ENCODE measurements at regions not wholly inside any gene's neighbourhood (a gene's known extent, or its start where the extent isn't known, plus 50 kb on each side); places are given as distances from the start of the nearest gene placed in this dataset.
"Not testable (repeated sequence)": the region's sequence is repeated elsewhere in the genome, so short reads cannot be mapped to it uniquely, and the experiment has no call there.

DNA sequence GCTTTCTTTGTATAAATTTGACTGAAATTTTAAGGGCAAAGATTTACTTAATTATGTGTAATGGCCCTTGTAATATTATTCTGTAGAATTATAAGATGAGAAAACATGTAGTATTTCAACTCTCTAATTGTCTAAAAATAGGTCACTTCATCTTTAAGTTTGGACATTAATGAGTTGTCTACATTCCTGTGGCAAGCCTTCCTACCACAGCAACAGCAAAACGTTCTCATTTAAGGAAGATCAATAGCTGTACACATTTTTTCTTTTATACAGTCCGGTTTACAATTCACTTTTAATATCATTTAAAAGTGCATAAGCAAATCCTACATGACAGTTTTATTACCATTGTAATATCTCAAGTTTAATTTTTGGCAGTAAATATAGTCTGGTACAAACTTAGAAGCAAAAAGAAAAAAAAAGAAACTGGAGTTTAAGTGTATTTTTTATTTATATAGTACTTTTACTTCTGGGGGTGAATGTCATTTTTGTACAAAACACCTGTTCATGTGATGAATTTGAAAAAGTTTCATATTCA is 501.8 kb downstream of the ZPLD1 start:
- no peak for DNase-seq

- DNase-seq, result no peak
Observed at GRCh38 chr3:102941786-102942185, 507.0 kb downstream of the ZPLD1 start.

GRCh38 chr3:102946445-102946844 is 511.6 kb downstream of the ZPLD1 start:
- DNase-seq, result not testable (repeated sequence)

DNA sequence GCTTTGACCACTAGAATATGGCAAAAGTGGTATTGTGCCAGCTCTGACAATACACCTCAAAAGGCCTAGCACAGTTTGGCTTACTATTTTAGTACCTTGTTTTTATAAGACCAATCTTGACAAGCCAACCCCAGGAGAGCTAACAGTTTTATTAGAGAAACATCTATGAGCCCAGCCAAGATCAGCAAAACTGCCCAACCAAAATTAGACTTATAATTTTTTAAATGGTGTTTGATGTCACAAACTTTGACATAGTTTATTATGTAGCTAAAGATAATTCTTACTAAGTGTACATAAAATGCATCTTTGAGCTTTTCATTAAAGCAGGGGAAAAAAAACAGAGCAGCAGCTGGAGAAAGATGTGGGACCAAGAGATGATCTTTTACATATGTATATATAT is 537.5 kb downstream of the ZPLD1 start:
- DNase-seq, result no peak

- no peak for DNase-seq
Observed at GRCh38 chr3:102974333-102974732, 539.5 kb downstream of the ZPLD1 start.

DNA sequence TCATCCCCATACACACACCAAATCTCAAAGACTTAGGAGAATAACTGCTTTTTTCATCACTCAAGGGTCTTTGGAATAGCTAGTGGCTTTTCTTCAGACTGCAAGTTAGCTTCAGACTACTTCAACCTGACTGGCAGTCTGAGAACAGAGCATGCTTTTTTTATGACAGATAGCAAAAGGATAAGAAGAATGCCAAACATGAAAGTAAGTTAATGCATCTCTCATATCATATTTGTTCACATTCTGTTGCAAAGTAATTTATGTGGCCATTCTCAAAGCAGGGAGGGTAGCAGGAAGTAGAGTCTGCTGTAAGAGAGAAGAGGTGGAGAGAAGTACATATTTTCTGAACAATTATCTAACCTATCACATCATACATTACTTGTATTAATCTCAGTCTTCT is 544.4 kb downstream of the ZPLD1 start:
- DNase-seq, result no peak

GRCh38 chr3:102979682-102980354 is 545.0 kb downstream of the ZPLD1 start:
- no peak for DNase-seq

GRCh38 chr3:102980355-102980696 is 545.5 kb downstream of the ZPLD1 start:
- DNase-seq, result no peak

- no peak for DNase-seq
Observed at GRCh38 chr3:103002425-103003176, 567.8 kb downstream of the ZPLD1 start.

DNA sequence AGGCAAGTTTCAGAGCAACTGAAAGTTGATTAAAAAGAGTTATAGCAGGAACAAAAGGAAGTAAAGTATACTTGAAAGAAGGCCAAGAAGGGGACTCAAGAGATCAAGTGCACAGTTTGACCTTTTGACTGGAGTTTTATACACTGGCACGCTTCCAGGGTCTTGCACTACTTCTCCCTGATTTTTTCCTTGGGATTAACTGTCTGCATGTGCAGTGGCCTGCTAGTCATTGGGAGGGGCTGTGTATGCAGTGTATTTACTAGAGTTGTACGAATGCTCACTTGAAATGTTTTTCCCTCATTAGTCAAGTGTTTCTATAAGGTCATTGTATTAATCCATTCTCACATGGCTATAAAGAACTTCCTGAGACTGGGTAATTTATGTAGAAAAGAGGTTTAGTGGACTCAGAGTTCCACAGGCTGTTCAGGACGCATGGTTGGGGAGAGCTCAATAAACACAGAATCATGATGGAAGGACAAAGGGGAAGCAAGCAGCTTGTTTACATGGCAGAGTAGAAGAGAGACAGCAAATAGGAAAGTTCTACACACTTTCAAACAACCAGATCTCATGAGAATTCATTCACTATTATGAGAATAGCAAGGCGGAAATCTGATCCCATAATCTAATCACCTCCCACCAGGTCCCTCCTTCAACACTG is 571.8 kb downstream of the ZPLD1 start:
- no peak for DNase-seq

- no peak for DNase-seq
Observed at GRCh38 chr3:103009609-103010008, 574.8 kb downstream of the ZPLD1 start.

DNA sequence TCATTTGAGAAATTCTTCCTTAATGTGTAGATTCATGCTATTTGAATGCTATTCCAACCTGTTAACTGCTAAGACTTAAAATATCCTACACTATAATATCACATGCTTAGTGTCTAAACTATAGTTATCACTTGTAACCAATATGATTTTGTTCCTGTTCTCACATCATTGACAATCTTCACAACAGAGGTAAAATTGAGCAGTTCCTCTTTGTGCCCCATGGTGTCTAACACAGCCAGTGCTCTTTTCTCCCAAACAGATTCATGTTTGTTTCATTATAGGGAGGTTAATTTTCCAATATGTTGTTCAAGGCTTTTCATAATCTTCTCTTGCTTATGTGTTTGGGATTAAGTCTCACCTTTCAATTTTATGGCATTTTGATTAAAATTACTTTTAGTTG is 591.1 kb downstream of the ZPLD1 start:
- DNase-seq, result no peak

- DNase-seq, result no peak
Observed at GRCh38 chr3:103033841-103034240, 599.0 kb downstream of the ZPLD1 start.

- no peak for DNase-seq
Observed at GRCh38 chr3:103047640-103048039, 612.8 kb downstream of the ZPLD1 start.

GRCh38 chr3:103048068-103048722 is 613.4 kb downstream of the ZPLD1 start:
- DNase-seq, result no peak

- no peak for DNase-seq
Observed at GRCh38 chr3:103052236-103052830, 617.5 kb downstream of the ZPLD1 start.

DNA sequence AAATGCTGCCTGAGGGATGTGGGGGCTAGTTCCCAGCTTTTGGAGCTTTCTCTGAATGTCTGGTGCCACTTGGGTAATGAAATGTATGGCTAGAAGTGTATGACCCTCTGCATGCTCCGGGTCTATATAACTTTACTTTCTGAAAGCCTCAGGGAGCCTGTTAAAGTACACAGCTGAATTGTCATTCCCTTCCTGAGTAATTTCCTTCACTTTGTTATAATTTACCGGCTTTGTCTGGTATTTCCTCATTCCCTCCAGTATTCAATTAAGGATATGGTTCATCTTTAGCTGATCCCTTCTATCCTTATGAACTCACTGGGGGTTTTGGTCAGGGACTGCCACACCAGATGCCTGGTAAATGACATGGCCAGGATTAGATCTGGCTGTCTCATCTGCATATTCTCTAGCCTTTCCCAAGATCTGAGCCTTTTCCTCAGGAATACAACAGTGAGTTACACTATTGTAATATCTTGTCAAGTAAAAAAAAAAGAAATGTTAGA is 620.3 kb downstream of the ZPLD1 start:
- no peak for DNase-seq

DNA sequence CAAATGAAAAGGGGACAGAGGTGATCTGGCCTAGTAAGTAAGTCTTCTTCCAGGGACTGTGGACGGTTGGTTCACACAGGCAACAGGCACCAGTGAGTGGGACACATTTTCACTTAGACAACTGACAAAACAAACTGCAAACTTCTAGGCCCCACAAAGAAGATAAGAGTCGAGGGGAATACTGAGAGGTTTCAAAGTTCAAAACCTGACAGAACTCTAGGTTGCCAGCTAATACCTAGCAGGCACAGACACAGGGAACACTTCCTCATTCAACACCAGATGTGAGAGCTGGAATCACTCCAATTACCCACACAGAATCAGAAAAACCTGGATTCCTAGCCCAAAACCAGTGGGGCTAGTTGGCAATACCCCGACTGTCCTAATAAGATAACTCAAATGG is 621.7 kb downstream of the ZPLD1 start:
- DNase-seq, result no peak

GRCh38 chr3:103057003-103057402 is 622.2 kb downstream of the ZPLD1 start:
- no peak for DNase-seq

DNA sequence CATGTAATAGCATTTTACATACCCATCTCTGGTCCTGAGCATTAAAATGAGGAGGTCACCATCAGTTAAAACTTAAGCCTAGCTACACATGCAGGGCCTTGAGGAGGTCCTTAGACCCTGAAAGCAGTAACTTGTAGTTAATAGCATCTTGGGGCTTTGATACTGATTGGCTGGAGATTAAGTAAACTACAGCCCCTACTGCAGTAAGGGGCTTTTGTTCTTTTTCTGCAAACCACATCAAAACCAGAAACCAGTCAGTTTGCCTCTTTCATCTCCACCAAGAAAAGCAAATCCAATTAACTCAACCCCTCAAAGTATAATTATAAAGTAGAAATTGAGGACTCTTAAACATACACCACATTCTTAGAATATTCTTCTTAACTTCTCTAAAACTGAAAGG is 622.7 kb downstream of the ZPLD1 start:
- DNase-seq, result no peak

DNA sequence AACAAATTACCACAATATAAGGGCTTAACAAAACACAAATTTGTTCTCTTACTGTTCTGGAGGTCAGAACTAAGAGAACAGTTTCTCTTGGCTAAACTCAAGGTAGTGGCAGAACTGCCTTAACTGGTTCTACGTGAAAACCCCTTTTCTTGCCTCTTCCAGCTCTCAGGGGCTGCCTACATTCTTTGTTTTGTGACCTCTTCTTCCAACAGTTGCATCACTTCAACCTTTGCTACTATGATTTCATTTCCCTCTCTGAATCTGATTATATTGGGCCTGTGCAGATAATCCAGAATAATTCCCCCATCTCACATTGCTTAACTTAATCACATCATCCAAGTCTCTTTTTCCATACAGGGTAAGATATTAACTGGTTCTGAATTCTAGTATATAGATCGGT is 624.6 kb downstream of the ZPLD1 start:
- DNase-seq, result no peak

GRCh38 chr3:103060242-103060641 is 625.4 kb downstream of the ZPLD1 start:
- no peak for DNase-seq

DNA sequence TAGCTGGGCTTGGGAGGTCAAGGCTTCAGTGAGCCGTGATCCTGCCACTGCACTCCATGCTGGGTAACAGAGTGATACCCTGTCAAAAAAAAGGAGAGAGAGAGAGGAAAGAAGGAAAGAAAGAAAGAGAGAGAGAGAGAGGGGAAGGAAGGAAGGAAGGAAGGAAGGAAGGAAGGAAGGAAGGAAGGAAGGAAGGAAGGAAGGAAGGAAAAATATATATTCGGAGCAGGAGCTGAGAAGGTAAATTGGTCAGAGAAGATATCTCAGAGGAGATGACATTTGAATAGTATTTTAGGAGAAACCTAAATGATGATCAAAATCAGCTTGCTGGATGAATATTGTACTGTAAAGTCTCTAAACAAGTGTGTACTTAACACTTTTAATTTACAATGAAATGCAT is 633.1 kb downstream of the ZPLD1 start:
- no peak for DNase-seq

All from NCI-H146 (cell line).